HG03066 (cell line): ENCODE measurements at regions not wholly inside any gene's neighbourhood (a gene's known extent, or its start where the extent isn't known, plus 50 kb on each side); places are given as distances from the start of the nearest gene placed in this dataset.
A peak's percentile ranks its signal among the peaks of the same experiment; 100 is the strongest.

Source experiments
- ATAC-seq: cut with Tn5 transposase; IDR thresholded peaks from one replicate; pipeline ENCODE4 v1.9.1; 2021; ENCODE audit warnings: low read depth; ENCODE audit not compliant: unreplicated experiment

DNA sequence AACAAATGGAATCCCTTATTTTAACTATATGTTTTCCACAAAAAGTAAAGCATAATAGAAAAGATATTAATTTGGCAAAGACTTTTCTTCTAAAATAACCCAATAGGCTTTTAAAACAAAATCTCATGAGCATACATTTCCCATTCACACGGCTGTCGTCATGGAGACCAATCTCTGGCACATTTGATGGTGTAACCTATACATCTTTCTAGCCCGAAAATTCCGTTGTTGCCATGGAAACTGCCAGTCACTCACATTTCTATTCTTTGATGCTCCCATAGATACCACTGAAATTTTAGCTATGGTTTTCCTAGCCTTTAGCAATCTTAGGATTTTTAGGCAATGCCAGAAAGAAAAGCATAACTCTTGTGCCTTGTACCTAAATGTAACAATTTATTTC lies 262.9 kb upstream of the TRPM3 start:
- ATAC-seq, result no peak

DNA sequence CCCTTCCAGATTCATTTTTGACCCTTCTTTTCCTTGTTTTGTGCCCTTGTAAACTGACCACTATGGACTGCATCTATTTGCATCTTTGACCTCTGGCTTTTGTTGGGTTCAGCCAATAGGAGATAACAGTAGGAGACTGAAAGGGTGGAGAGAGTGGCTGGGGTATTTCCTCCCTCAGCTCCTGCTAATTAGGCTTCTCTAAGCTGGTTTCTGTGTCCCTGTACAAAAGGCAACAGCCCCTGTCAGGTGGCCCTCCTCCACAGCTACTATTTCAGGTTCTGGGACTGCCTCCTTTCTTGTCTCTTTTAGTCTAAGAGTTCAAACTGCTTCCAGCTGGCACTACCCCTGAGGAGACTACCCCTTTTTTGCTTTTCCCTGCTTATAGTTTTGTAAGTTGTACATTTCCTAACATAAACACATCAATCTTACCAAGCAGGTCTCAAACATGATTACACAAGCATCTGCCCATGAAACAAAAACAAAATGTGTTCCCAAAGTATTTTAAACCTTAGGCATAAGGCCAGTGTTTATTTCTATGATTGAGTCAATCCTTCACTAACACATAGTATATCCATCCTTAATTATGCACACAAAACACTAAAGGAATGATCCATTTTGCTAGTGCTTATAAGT lies 262.0 kb upstream of the TRPM3 start:
- no peak for ATAC-seq

DNA sequence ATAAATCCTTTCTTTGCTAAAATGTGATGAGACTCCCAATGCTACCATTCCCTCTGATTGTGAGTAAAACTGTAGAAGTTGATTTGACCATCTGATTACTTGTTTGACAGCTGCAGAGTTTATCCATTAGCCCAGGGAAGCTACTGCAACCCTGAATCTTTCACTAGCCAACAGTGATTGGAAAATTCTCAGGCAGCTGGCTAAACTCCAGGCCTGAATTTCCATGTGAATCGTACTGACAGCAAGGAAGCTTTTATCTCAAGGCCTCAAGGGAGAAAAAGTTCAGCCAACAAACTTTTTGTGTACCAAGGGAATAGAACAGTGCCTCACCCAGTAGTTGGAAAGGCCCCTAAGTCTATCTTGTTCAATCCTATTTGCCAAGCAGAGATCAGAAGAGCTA lies 246.7 kb upstream of the TRPM3 start:
- no peak for ATAC-seq

DNA sequence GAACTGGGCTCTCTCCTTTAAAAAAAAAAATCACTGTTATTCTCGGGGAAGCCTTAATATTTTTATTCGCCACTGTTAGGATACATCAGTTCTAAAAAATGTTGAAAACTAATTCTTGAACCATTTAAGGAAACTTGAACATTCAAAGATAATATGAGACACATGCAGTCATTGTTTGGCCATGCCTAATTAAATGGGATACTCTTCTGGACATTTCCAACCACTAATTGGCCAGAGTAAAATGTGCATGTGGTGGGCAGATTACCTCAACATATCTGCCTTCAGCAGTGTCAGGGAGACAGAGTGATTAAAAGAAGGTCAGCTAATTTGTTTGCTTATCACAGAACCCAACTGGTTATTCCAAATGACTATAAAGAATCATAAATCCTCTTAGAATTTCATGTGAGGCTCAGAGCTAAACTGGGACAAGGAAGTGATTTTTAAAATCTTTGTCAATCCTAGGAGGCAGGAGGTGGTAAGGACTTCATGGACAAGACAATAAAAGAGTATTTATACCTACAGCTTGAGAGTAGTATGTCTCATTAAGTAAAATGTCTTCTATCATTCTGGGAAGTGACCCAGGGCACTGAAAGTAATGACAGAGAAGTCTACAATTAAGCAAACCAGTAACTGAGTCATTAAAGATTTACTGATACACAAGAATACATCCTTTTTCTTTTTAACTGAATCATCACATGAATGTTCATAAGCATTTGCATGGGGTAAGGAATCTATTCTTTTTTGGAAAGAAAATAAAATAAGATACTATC lies 242.9 kb upstream of the TRPM3 start:
- no peak for ATAC-seq

DNA sequence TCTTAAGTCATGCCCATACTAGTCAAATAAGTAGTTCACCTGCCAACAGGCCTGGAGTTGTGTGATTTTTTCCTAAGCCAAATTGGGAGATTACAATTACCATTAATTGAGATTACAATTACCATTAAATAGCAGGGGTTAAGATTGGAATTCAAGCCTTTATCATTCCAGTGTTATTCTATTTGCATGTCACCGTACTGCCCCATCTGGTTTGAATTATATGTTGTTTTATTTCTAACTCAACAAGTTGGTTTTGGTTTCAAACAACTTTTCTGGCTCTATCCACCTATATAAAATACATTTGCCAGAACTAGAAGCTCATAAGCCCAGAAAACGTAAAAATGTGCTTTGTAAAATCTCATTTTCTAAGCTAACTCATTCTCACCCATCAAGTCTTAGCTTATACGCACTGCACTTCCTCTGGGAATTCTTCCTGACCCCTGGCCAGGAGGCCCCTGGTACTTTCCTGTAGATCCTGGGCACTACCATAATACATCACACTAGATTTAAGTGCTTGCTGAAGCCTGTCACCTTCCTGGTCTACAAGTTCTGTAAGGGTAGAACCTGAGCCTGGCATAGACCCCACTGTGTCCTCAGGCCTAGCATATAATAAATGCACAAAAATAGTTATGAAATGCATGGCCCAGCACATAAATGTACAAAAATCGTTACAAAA lies 242.0 kb upstream of the TRPM3 start:
- no peak for ATAC-seq

DNA sequence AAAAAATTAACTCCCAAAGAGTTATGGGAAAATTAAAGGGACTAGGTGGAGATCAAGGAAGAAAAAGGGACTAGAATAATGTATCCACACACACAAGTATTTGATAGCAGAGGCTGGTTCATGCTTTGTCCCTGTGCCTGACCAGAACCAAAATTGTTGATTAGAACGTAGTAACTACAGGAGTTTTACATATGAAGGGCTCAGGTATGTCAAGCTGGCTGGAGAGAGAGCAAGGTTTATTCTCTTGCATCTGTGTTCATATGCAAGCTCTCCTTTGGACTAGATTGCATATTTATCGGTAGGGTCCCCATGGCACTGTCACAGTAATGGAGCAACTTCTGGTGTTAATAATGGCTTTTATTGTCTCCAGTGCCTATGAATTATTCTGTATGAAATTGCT lies 239.9 kb upstream of the TRPM3 start:
- ATAC-seq, result no peak

DNA sequence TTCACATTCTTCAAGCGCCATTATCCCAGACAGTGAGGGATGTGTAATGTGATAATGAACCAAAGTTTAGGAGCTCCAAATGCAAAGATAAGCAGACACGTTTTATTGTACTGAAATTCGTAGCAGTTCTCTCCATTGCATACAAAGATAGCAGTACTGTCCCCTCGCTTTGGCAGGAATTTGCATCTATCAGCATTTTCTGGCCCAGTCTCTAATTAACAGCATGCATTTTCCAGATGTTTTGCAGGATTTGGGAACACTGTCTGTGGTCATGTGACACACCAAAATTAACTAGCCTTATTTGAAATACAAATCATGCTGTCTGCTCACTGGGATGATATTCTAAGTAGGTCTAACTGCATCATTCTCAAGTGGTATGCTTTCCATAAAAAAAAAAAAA lies 235.9 kb upstream of the TRPM3 start:
- no peak for ATAC-seq

DNA sequence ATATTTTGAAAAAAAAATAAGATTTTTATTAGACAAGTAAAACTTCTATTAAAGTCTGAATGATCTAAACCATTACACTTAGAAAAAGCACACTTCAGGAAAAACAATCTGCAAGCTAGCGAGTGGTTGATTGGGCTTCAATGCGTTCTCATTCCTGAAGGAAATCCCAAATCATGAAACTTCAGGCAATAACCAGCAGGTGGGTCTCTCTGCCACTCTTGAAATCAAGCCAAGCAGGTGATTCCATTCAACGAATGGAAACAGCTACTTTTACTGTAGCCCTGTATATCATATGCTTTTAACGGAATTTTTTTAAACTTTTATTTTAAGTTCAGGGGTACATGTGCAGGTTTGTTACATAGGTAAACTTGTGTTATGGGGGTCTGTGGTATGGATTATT lies 234.5 kb upstream of the TRPM3 start:
- no peak for ATAC-seq

DNA sequence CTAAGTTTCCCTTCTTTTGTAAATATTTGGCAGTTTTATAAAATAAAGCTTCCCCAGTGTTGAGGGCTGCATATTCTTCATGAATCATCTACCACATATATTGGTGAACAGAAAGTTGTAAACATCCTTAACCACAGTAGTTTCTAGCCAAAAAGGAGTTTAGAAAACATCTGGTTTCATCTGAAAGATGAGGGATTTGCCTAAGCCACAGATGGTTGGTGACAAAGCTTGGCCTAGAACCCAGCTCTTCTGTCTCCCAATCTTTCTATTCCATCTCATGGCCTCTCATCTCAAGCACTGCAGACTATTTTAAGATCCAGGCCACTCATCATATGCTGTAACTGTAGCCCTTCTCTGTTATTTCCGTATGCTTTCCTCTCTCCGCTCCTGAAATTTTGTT lies 232.3 kb upstream of the TRPM3 start:
- no peak for ATAC-seq

DNA sequence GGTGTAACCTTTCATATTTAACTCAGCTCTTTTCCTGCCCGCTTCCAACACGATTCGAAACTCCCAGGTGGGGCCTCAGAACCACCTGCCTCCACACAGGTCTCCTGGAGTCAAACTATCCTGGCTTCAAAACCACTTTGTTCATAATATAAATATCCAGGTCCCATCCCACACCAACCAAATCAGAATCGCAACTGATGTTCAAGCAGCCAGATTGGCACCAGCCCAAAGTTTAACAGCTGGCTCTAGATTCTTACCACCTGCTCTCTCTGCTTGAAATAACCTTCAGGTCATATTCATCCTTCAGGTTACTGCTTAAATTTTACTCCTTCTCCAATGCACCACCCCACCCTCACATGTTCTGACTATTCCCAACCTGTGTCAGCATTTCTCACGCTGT lies 231.4 kb upstream of the TRPM3 start:
- no peak for ATAC-seq

DNA sequence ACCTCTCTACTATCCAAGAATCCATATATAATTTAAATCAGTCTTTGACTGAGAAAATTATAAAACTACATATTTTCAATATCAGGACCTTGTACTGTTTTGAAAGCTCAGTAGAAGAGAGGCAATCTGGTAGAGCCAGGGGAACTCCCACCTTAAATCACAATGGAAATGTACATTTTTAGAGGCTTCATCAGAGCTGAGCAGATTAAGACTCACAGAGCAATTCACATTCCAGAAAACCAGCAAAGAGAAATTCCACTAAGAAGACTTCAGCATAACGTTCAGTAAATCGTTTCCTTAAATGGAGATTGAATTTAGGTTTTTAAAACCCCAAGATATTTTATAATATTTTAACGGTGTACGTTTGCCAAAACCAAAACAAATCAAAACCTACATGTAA lies 227.8 kb upstream of the TRPM3 start:
- no peak for ATAC-seq

DNA sequence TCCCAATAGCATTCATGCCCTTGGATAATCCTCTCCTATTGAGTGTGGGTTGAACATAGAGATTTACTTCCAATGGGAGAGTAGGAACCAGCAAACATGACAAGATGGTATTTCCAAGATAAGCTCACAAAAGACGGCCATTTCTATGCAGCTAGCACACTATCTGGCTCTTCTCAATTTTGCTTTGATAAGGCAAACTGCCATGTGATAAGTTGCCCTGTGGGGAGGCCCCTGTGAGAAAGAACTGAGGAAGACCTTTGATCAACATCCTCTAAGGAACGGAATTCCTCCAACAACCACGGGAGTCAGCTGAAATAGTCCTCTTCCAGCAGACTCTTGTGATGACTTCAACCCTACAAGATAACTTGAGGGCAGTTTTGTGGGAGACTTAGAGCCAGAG lies 211.9 kb upstream of the TRPM3 start:
- no peak for ATAC-seq

DNA sequence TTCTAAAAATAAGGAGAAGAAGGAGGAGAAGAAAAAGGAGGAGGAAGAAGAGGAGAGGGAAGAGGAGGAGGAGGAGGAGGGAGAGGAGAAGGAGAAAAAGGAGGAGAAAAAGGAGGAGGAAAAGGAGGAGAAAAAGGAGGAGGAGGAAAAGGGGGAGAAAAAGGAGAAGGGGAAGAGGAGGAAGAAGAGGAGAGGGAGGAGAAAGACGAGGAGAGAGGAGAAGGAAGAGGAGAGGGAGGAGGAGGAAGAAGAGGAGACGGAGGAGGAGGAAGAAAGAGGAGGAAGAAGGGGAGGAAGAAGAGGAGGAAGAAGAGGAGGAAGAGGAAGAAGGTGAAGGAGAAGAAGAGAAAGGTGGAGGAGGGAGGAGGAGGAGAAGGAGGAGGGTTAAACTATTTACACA lies 210.2 kb upstream of the TRPM3 start:
- no peak for ATAC-seq

DNA sequence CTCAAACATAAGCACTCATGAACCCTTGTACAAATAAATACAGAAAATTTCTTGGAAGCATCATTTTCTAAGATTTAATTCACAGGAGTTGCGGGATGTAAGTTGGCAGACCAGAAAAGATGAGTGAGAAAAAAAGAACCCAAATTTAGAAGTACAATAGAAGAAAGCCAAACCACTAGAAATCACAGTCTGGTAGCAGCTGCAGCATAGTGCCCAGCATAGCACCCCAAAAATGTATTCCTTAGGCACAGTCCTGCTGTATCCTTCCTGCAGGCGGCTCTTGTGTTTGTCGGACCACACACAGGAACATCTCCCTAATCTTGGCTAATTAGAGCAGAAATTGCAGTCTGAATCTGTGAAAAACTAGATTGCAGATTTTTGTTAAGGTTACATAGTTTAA lies 208.5 kb upstream of the TRPM3 start:
- no peak for ATAC-seq

DNA sequence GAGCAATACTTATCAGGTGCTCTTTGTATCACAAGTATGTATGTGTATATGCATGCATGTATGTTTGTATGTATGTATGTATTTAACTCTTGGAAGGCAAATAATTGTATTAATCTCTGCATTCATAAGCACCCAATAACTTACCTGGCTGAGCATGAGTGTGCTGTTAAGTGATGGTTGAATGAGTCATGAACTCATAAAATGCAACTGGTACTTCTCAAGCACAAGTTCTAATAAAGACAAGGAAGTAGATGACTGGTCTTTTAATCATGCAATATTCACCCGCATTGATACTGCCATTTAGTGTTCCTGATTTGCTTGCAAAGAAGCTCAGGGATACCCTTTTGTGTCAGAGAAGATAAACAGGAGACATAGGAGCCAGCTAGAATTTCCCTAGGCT lies 204.9 kb upstream of the TRPM3 start:
- ATAC-seq, result no peak

DNA sequence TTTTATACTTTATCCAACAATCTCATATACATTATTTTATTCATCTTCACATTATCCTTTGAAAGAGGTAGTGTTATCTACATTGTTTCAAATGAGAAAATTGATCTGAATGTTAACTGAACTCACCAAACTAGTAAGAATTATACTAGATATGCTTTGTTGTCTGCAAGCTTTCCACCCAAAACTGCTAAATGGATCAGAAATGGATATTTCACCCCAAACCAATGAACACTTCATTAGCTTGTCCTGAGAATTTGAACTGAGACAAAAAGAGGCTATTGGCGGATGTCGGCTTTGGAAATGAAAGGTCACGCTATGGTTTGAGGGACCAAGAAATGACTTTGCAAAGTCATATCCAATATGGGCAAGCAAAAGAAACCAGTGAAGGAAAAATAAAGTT lies 201.9 kb upstream of the TRPM3 start:
- no peak for ATAC-seq

DNA sequence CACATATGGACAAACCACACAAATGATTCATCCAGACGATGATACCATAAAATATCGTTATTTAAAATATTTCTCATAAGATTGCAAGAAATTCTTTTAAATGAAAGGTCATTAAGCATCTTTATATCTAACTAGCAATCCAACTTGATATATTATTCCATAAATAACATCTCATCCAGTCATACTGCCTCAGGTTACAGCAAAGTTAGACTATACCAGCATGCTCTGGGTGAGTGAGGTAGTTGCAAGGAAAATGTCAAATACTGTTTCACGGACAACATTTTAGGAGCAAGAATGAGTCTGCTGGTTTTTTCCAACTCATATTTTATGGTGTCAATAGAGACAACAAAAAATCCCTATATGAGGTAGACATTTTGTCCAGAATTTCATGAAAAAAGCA lies 200.9 kb upstream of the TRPM3 start:
- no peak for ATAC-seq

DNA sequence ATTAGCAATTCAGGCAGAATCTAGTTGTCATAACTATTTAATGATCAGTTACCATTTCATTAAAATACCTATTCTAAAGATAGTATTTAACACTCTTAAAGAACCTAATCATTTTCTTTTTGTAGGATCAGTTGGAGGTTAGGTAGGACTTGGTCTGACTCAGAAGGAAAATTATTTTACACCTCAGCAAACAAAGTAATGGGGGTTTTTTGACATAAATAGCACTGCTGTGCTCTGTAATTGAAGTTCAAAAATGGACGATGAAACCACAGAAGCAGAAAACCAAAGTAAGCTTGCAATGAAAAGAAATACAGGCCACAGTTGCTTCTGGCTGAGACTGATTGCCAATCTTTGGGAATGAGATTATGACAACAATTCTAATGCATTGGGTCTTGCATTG lies 187.0 kb upstream of the TRPM3 start:
- ATAC-seq, result no peak

DNA sequence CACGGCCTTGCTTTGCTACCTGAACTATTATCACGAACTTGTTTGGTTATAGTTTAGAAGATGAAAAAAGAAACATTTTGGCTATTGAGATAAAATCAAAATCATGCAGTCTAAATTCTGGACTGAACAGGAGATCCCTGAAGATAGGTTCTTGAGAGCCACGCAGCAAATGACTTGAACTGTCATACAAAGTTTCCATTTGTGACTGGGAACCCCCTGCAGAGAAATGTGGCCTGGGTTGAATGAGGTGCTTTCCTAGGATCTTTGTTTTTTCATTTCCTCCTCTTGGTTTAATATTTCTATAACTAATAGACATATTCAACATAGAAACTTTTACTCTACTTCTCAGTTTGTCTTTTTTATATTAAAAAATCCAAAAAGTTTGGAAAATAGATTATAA lies 184.7 kb upstream of the TRPM3 start:
- ATAC-seq, result no peak

DNA sequence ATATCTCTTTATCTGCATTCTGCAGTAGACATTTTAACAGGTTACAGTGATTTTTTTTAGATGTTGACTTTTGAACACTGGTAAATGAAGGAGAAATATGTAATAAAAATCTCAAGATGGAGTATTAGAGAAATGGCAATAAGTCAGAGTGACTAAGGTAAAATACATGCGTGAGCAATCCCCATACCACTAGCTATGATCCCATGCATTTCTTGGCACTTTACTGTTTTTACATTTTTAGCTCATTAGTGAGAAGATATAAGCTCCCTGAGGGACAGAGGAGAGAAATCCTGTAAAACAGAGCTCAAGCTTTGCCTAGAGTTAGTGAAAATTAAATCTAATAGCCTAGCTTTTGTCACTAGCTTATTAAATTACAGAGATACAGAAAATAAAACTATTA lies 181.9 kb upstream of the TRPM3 start:
- ATAC-seq, result no peak

DNA sequence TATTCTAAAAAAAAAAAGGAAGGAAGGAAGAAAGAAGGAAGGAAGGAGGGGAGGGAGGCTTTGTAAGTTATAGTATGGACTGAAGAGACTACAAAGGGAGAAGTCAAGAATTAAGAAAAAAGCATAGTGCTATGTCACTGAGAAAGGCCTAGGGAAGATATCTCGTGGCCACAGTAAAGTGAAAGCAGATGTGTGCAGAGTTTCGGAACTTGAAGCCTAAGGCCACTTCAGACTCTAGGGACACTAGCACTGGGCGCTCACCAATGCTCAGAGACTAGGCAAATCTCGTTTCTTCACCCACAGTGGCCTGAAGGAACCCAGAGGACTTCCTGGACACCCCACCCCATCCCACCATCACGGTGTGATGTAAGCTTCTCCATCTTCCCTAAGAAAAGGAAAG lies 181.4 kb upstream of the TRPM3 start:
- peak; percentile 74 for ATAC-seq

DNA sequence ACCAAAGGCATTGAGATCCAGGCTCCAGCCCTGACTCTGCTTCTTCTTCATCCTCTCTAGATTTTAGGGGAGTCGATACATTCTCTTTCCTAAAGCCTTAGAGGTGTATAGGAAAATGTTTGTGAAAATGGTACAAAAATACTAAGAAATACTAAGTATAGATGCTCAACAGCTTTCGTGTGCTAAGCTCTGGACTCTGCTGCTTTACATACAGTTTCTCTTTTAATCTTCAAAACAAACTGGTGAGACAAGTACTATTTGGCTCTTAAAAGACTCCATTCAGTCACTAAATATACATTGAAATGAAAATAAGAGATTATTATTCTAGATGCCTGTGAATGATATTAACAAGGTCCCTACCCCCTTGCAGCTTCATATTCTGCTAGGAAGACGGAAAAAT lies 174.5 kb upstream of the TRPM3 start:
- ATAC-seq, result no peak
